Cardiac muscle cell (in vitro differentiated cells and primary cell): ENCODE measurements at regions not wholly inside any gene's neighbourhood (a gene's known extent, or its start where the extent isn't known, plus 50 kb on each side); places are given as distances from the start of the nearest gene placed in this dataset.

ENCODE experiments used
- DNase-seq, 2 donors: peaks; one replicate each; pipeline versions ENCODE4 v3.0.0 to v3.0.0-alpha.2; 2010 to 2017; ENCODE audit warnings: low read depth in 1 of 2, low spot score in 1 of 2
- H3K27ac ChIP-seq: fragments of 200-600 bp; sonication (generic); 2 replicates; pipeline ENCODE4 v1.5.1; 2016
- H3K27me3 ChIP-seq: fragments of 200-600 bp; sonication (generic); 2 replicates; pipeline ENCODE4 v1.6.0; 2016; ENCODE audit warnings: control low read depth
- H3K36me3 ChIP-seq: fragments of 200-600 bp; sonication (generic); 2 replicates; pipeline ENCODE4 v1.5.1; 2016; ENCODE audit warnings: control low read depth
- H3K4me1 ChIP-seq: fragments of 200-600 bp; sonication (generic); 2 replicates; pipeline ENCODE4 v1.8.1; 2017; ENCODE audit warnings: low read depth, mild to moderate bottlenecking, mixed run types
- H3K4me3 ChIP-seq: fragments of 200-600 bp; sonication (generic); 2 replicates; pipeline ENCODE4 v1.5.1; 2016; ENCODE audit warnings: mild to moderate bottlenecking
- H3K9me3 ChIP-seq: fragments of 200-600 bp; sonication (generic); 2 replicates; pipeline ENCODE4 v1.5.1; 2017; ENCODE audit warnings: low read depth, mild to moderate bottlenecking, control low read depth
- TF ChIP-seq, protein P1 (sequence below): IDR thresholded peaks from 2 replicates; pipeline ENCODE4 v1.5.1; 2012; ENCODE audit warnings: low read depth, mild to moderate bottlenecking, low read length

DNA sequence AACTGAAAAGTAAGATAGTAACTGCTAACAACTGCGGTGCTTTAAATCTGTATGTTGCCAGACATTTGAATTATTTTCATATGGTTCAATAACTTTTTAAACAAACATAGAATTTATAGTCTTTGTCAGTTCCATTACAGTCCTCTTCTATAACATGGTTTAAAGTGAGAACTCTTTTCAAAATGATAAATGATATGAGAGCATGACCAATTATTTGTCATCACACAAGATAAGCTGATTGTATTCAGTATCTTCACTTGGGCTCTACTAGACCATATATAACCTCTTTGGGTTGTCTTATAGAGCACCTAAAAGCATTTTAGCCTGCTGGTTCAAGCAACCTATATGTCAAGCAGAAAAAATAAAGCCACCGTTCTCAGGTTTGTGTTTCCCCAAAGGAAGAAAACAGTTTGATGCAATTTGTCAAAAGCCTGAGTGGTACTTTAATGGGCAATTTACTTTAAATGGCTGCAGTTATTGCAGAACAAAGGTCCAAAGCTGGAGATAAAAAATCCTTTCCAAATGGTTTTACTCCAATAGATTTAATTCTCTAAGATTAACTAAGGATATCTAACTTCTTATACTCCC lies 298.4 kb downstream of the FSIP2 start:
- no peaks in the 10 kb centered on the region for H3K9me3 ChIP-seq
- no peaks in the 10 kb centered on the region for H3K36me3 ChIP-seq
- H3K4me3 ChIP-seq: no peak overlapping the region
- TF ChIP-seq, protein P1, sequence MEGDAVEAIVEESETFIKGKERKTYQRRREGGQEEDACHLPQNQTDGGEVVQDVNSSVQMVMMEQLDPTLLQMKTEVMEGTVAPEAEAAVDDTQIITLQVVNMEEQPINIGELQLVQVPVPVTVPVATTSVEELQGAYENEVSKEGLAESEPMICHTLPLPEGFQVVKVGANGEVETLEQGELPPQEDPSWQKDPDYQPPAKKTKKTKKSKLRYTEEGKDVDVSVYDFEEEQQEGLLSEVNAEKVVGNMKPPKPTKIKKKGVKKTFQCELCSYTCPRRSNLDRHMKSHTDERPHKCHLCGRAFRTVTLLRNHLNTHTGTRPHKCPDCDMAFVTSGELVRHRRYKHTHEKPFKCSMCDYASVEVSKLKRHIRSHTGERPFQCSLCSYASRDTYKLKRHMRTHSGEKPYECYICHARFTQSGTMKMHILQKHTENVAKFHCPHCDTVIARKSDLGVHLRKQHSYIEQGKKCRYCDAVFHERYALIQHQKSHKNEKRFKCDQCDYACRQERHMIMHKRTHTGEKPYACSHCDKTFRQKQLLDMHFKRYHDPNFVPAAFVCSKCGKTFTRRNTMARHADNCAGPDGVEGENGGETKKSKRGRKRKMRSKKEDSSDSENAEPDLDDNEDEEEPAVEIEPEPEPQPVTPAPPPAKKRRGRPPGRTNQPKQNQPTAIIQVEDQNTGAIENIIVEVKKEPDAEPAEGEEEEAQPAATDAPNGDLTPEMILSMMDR: no peak
- H3K27ac ChIP-seq: no peak overlapping the region
- no peaks in the 10 kb centered on the region for H3K4me1 ChIP-seq
- no peaks in the 10 kb centered on the region for H3K27me3 ChIP-seq
- DNase-seq: no peak

DNA sequence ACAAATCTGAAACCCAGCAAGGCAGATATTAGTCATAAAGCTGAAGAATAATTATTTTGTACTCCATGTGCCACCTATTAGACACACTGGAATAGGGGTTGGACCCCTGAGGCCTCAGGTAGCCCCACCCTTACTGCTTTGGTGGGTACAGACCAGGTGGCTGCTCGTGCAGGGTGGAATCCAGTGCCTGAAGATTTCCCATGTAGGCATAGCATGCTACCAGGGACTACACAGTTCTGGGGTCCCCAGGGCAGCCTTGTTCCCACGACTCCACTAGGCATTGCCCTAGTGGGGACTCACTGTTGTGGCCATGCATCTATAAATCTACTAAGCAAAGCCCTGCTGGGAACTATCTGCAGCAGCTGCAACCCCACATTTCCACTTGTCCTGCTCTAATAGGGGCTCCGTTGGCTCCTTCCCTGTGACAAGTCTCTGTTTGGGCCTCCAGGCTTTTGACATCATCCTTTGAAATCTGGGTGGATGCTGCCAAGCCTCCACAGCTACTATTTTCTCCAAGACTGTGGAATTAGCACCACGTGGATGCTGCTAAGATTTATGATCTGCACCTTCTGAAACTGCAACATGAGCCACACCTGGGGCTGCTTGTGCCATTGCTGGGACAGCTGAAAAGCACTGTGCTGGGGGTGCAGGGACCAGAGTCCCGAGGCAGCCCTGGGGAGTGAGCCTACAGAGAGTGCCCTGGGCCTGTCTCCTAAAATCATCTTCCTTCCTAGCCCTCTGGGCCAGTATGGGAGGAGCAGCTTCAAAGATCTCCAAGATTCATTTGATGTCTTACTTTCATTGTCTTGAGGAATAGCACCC lies 303.8 kb downstream of the FSIP2 start:
- no peak for DNase-seq
- no peaks in the 10 kb centered on the region for H3K27me3 ChIP-seq
- TF ChIP-seq, protein P1: no peak
- no peaks in the 10 kb centered on the region for H3K4me1 ChIP-seq
- no peaks in the 10 kb centered on the region for H3K36me3 ChIP-seq
- H3K27ac ChIP-seq: no peak overlapping the region
- no peaks in the 10 kb centered on the region for H3K9me3 ChIP-seq
- H3K4me3 ChIP-seq: no peak overlapping the region

DNA sequence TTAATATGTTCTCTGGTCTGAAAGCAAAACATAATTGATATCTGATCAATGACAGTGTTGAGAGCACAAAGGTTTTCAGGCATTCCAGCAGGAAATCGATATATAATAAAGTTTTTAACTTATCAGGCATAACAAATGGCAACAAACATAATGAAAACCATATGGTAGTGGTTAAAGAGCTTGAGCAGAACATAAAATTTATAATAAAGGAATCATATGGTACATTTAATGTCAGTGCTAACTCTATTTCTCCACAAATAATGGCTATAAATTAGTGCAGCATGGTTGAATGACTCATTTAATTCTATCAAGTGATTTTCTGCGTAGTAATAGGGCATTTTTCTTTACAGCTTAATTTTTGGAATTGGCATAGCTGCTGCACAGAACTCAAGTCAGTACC lies 306.2 kb downstream of the FSIP2 start:
- TF ChIP-seq, protein P1: no peak
- DNase-seq: no peak

DNA sequence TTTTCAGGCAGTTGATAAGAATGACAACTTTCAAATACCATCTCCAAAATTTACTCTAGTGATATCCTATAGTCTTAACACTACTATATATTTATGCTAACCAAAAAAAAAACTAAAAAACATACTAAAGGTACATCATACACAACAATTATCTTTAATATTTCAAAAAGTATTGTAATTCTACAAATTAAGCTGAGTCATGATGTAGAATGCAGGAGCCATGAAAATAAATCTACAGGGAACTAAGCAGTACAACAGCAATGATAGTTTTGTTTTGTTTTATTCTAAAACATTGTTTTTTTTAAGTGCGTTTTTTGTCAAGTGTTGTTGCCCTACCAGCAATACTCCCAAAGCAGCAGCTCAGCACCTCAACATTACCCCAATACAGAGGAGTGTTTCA lies 314.3 kb downstream of the FSIP2 start:
- Histone ChIP-seq H3K9me3 (no peaks in the 10 kb centered on the region), H3K4me1 (no peaks in the 10 kb centered on the region), H3K4me3 (no peak overlapping the region), H3K36me3 (no peaks in the 10 kb centered on the region), H3K27me3 (no peaks in the 10 kb centered on the region), H3K27ac (no peak overlapping the region)
- DNase-seq: no peak
- TF ChIP-seq, protein P1: no peak

More for the DNA sequence above, 306.2 kb downstream of the FSIP2 start:
- Histone ChIP-seq H3K4me3 (no peak overlapping the region), H3K27me3 (no peaks in the 10 kb centered on the region), H3K36me3 (no peaks in the 10 kb centered on the region), H3K27ac (no peak overlapping the region), H3K4me1 (no peaks in the 10 kb centered on the region), H3K9me3 (no peaks in the 10 kb centered on the region)

DNA sequence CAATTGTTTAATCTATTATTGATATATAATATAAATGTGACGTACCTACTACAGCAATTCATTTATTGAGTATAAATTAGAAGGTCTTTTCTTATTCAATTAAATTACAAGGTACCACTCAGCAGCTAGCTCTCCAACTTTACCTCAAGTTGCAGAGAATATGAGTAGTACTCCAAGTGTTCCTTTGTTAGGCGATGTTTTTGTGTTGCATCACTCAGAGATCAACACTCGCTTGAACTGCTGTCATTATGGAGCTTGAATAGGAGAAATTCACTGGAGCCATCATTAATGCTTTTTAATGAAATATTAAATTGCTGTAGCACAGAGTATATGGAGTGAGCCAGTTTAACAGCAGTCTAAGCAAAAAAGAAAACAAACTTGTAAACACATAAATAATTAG lies 320.0 kb downstream of the FSIP2 start:
- H3K27ac ChIP-seq: no peak overlapping the region
- no peak for DNase-seq
- no peak overlapping the region for H3K4me3 ChIP-seq
- H3K9me3 ChIP-seq: no peaks in the 10 kb centered on the region
- TF ChIP-seq, protein P1: no peak
- no peaks in the 10 kb centered on the region for H3K27me3 ChIP-seq
- peaks cover 12% of the 10 kb centered on the region for H3K4me1 ChIP-seq
- H3K36me3 ChIP-seq: no peaks in the 10 kb centered on the region
